GM12892 (cell line): ENCODE measurements at regions not wholly inside any gene's neighbourhood (a gene's known extent, or its start where the extent isn't known, plus 50 kb on each side); places are given as distances from the start of the nearest gene placed in this dataset.

Experiments
- POLR2A ChIP-seq: IDR thresholded peaks from 2 replicates; pipeline ENCODE4 v1.6.1; 2011; ENCODE audit warnings: low read depth, low read length, control low read depth
- POLR2AphosphoS5 ChIP-seq: IDR thresholded peaks from 2 replicates; pipeline ENCODE4 v1.6.1; 2011; ENCODE audit warnings: low read depth, low read length, control low read depth
- TAF1 ChIP-seq: IDR thresholded peaks from 2 replicates; pipeline ENCODE4 v1.6.1; 2011; ENCODE audit warnings: low read depth, mild to moderate bottlenecking, control low read depth, low read length, borderline replicate concordance

DNA sequence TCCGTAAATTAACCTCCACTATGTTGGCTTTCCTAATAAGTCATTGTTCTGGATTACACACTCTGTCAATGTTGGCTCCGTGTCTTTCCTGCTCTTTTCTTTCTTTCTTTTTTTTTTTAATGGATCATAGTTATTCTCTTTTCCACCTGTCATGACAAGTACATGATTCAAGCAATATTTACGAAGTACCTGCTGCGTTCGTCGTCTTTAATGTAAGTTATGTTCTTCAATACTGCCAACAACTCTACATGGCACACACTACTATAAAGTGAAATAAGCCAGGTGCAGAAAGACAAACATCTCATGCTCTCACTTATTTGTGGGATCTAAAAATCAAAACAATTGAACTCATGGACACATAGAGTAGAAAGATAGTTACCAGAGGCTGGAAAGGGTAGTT lies 239.1 kb downstream of the SCG2 start:
- TF ChIP-seq POLR2AphosphoS5 (no peak), POLR2A (no peak), TAF1 (no peak)
